ENCODE measurements at regions not wholly inside any gene's neighbourhood (a gene's known extent, or its start where the extent isn't known, plus 50 kb on each side); places are given as distances from the start of the nearest gene placed in this dataset.

DNA sequence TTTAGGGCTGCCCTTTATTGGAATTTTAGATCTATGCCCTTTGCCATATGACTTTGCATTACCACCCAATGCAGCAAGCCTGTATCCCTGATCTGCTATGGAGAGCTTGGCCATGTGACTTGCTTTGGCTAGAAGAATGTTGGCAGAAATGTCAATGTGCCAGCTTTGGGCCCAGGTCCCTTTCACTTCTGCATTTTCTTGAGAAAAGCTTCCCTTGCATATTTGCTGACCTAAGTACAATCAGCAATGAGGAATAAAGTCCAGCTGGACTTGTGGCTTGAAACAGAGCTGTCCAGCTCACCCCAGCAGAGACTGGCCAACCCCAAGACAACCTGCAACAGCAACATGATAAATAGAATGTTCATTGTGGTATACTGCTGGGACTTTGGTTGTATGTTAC, 135.9 kb downstream of the PAH start:
- no peak for DNase-seq

DNA sequence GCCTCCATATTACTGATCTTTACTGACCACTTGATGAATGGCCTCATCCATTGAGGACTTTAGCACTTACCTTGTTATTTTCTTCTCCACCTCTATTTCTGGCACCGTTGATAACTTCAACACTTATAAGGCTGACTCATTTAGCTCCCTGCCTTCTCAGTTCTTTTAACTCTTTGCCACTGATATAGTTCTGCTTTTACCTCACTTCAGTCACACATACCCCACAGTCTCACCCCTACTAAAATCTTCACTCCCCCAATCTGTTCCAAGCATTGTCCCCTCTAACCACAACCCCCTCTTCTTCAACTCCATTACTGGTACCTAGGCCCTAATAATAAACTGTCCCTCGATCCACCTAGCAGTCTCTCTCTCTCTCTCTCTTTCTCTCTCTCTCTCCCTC, 141.0 kb downstream of the PAH start:
- no peak for DNase-seq

- DNase-seq, result peak; percentile 15
These were observed 147.6 kb downstream of the PAH start for GRCh38 chr12:102769323-102769916.

- DNase-seq, result no peak
These were observed 150.1 kb downstream of the PAH start for GRCh38 chr12:102766961-102767360.

GRCh38 chr12:102765736-102766135, 151.3 kb downstream of the PAH start:
- DNase-seq, result no peak

GRCh38 chr12:102763471-102763870, 153.6 kb downstream of the PAH start:
- no peak for DNase-seq

DNA sequence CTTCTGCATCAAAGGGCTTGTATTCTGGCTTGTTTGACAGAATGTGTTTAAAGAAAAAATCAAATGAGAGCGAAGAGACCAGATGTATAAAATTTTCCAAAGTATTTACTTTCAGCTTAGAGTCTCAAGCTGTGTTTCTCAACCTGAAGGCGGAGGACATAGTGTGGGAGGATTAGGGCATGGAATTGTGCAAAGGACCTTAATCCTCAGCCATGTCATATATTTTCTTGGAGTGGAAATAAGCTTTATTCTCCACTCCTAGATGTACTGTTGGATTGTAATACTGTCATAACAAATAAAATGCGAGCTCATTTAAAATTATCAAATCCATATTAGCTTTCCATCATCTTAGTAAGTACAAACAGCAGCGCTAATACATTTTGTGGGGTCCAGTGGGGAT, 154.0 kb downstream of the PAH start:
- DNase-seq, result no peak

DNA sequence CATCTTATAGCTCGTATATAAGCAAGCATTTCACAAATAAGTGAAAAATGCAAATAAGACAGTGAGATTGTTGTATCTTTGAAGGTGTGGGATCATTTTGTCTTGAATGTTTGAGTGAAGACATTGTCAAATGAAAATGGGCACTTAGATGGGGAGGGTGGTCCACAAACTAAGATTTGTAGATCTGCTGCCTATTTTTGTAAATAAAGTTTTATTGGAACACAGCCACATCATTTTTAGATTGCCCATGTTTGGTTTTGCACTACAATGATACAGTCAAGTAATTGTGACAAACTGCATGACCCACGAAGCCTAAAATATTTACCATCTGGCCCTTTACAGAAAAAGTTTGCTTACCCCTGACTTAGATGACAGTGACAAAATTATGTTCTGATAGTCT, 156.7 kb downstream of the PAH start:
- DNase-seq, result no peak

DNA sequence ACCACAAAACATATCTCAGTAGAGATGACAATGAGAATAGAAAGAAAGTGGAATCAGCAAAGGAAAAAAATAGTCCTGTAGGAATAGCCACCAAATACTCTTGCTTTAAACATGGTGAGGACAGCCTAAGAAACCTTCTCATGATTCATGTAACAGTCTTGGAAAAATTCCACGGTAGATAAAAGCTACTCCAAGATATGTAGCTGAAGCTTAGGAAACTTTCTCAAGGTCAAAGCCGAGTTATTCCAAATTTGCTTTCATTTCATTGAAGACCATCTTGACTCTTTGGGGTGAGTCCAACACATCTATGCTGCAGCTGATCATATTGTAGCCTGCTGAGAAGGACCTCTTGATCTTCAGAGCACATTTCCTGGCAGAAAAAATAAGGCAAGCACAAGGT, 157.6 kb downstream of the PAH start:
- no peak for DNase-seq

- DNase-seq, result no peak
These were observed 159.2 kb downstream of the PAH start for GRCh38 chr12:102757882-102758226.

GRCh38 chr12:102757154-102757881, 159.7 kb downstream of the PAH start:
- DNase-seq, result no peak

- no peak for DNase-seq
These were observed 160.5 kb downstream of the PAH start for GRCh38 chr12:102756530-102756929.

- no peak for DNase-seq
These were observed 161.8 kb downstream of the PAH start for GRCh38 chr12:102755266-102755665.

GRCh38 chr12:102753802-102754201, 163.2 kb downstream of the PAH start:
- no peak for DNase-seq

DNA sequence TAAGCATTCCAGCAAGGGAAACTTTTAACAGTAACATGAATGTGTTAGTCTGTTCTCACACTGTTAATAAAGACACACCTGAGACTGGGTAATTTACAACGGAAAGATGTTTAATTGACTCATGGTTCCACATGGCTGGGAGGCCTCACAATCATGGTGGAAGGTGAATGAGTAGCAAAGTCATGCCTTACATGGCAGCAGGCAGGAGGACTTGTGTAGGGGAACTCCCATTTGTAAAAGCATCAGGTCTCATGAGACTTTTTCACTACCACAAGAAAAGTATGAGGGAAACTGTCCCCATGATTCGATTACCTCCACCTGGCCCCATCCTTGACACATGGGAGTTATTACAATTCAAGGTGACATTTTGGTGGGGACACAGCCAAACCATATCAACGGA, 168.3 kb downstream of the PAH start:
- no peak for DNase-seq

DNA sequence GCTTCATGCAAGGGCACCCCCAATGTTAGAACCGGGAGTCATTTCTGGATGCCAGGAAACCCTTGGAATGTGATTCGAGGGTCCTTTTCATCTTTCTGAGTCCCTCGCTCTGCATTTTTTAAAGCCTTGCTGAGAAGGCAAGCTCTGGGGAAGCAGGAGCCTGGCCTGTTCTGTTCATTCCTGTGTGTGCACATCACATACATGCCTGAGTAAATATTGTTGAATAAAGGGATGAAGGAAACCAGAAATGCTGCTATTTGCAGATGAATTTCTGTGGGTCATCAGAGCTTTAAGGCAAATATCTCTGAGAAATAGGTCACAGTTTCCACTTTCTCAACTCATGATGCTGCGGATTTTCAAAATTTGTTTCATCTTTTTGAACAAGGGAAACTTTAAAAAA, 170.1 kb downstream of the PAH start:
- DNase-seq, result no peak

DNA sequence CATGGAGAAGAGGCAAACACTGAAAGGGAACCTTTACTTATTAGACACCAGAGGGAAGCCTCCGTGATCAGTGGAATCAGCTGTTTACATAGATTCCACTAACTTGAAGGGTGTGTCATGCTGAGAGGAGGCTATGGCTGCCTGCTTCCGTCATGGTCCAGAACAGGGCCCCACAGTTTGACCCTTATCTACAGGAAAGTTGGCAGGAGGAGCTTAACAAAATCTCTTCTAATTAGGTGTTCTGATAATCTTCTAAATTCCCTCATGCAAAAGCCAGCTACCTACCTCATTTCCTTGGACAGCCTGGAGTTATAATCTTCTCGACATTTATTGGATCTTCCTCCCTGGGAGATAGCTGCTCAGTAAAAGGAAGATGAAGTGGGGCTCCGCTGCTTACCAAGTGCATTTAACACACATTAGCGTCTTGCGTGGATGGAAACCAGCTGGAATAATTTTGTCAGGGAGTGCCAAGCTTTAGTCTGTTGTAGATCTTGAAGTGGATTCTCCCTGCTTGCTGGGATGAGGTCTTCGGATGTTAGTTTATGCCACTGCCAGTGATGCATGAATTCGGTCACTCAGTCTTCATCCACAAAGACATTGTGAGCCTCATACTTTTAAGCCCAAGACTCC, 171.0 kb downstream of the PAH start:
- no peak for DNase-seq

DNA sequence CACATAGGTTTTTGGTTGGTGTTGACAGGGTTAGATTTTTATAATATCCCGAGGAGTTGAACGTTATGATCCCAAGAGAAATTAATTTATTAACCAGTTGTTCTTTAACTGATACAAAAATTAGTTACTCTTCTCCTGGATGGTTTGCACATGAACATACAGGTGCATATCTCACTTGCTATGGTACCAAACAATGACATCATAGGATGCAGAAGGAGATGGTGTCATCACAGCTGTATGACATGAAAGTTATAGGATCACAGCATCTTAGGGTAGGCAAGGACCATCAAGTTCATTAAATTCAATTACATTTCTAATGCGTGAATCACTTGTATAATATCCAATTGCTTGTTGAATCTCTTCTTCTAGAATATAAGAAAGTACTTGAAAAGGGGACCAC, 175.8 kb downstream of the PAH start:
- no peak for DNase-seq

- DNase-seq, result no peak
These were observed 176.7 kb downstream of the PAH start for GRCh38 chr12:102740141-102740955.

- no peak for DNase-seq
These were observed 180.7 kb downstream of the PAH start for GRCh38 chr12:102736328-102736727.

GRCh38 chr12:102735104-102735503, 181.9 kb downstream of the PAH start:
- no peak for DNase-seq

GRCh38 chr12:102730996-102731395, 186.0 kb downstream of the PAH start:
- no peak for DNase-seq

DNA sequence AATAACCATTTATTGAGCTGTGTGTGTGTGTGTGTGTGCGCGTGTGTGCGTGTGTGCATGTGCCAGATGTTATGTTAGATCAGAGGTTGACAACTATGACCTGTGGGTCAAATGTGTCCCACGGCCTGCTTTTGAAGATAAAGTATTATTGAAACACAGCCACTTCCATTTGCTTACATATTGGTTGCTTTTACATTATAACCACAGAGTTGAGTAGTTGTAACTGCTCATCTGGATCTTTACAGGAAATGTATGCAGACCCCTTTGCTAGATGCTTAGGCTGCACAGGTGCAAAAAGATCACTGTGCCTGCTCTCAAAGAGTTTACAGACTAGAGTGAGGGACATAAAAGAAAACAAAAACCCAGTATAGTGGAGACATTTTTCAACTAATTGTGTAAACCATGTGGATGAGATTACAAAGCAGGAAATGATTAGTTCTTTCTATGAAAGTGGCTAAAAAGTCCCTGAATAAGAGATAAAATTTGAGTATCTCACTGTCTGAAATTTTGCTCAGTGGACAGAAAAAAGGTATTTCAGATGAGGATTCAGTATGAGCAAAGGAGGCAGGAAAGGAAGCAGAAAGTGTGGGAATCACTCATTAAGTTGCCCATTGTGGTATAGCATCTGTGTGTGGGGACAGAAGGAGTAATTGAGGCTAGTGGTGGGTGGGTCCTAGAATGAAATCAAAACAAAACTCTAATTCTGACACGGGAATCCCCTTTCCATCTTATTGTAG, 188.4 kb downstream of the PAH start:
- no peak for DNase-seq

Data from stimulated activated CD4-positive, alpha-beta T cell treated with anti-CD3 and anti-CD28 coated beads, Interleukin-1b, Interleukin-23, amount 100 ng/mL, for 48 hours (primary cell).